Amniotic epithelial cell (primary cell): ENCODE measurements at regions not wholly inside any gene's neighbourhood (a gene's known extent, or its start where the extent isn't known, plus 50 kb on each side); places are given as distances from the start of the nearest gene placed in this dataset.

Experiments
- DNase-seq: peaks from one replicate; pipeline ENCODE4 v3.0.0-alpha.2; 2010; ENCODE audit warnings: low read depth

DNA sequence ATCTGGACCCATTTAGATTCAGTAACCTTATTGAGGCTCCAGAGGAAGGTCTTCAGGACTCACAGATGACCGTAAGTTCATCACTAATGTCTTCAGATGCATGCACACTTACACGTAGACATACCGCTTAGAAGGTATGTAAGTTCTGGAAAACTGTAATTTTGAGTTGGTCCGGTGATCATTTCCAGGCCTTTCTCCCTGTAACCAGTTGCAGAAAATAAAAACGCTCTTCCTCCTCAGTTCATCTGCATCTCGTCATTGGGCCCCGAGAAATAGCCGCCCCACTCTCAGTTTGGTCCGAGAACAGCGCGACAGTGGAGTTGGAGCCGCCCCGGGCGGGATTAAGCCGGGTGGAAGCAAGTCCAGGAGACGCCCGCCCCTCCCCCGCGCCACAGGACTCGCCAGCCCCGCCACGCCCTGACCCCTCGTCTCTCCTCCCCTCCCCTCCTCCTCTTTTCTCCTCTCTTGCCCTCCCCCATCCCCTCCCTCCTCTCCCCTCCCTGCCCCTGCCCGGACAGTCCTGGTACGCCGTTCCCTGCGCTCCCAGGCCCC is 83.7 kb downstream of the TNFAIP2 start:
- DNase-seq = peak; percentile 94

GRCh38 chr14:103207388-103208072 is 84.3 kb downstream of the TNFAIP2 start:
- DNase-seq = peak; percentile 53

GRCh38 chr14:103209054-103209453 is 85.8 kb downstream of the TNFAIP2 start:
- peak; percentile 45 for DNase-seq

- no peak for DNase-seq
Measured at GRCh38 chr14:103209506-103209905, 86.2 kb downstream of the TNFAIP2 start.

DNA sequence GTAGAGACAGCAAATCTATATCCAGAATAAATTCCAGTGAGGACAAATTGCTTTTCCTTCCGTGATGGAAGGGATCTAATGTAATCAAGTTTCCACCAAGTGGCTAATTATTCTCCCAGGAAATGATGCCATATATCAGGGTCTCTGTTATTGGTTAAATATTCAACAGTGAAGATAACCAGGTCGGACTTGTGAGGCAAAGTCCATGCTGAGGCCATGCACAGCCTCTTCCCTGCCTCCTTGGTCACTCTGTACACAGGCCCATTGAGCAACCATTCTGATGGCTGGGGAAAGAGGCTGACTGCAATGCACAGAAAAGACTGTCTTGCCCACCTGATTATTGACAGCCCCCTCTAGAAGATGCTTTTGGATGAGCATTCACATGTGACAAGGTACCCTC is 90.1 kb downstream of the TNFAIP2 start:
- no peak for DNase-seq

DNA sequence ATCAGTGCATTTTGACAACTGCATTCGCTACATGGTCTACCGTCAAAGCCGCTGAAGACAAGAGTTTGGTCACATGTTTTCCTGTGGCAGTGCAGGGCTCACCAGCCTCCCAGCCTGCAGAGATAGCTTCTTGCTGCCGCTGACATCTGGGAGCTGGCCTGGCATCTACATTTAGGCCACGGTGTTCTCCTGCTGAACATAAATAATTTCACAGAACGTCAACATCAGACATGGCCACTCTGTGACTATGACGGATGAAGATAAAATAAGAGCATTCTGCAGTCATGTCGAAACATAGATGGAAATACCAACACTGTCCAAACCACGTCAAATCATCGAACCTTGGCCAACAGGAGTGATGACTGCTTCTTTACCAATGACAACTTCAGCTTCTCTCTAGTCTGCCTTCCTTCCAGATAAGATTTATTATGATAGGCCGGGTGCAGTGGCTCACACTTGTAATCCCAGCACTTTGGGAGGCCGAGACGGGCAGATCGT is 91.2 kb downstream of the TNFAIP2 start:
- no peak for DNase-seq

DNA sequence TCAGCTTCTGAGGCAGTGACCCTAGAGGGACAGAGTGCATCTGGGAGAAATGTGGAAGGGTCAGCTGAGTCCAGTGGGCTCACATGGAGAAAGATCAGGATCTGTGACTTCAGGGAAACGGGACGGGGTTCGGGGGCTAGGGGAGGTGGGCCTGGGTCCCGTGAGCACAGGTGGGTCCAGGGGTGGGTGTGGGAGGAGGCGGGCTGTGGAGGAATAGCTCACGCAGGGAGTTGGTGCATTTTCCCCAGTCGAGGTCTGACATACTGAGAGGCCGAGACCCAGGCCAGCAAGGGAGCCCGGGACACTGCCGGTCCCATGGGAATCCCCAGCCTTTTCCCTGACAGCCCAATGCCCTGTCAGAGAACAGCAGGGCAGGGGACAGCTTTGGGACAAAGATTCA is 93.1 kb downstream of the TNFAIP2 start:
- DNase-seq = no peak

DNA sequence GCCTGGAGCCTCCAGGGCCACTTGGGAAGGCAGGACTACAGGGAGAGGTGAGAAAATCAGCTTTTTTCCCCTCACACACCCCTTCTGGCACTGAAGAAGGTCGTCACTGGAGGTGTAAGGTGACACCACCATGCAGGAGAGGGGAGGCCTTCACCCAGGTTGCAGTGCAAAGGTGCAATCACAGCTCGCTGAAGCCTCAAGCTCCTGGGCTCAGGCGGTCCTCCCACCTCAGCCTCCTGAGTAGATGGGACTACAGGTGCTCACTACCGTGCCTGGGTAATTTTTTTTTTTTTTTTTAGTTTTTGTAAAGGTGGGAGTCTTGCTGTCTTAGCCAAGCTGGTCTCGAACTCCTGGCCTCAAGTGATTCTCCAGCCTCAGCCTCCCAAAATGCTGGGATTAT is 93.6 kb downstream of the TNFAIP2 start:
- DNase-seq = no peak

DNA sequence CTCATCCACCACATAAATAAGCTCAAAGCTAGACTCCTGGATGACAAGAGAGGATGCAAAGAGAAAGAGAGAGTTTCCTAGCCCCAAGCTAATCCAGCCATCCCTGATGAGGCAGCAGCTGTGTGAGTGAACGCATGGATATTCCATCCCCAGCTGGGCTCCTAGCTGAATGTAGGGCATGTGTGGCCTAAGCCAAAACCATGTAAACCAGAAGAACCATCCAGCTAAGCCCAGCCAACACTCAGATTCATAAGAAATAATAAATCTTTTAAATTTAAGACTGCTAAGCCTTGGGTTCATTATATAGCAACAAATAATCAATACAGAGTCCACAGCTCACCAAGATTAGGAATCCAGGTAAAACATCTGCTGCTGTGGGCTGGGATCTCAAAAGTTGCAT is 94.3 kb downstream of the TNFAIP2 start:
- no peak for DNase-seq

- no peak for DNase-seq
Measured at GRCh38 chr14:103220134-103220981, 97.1 kb downstream of the TNFAIP2 start.

DNA sequence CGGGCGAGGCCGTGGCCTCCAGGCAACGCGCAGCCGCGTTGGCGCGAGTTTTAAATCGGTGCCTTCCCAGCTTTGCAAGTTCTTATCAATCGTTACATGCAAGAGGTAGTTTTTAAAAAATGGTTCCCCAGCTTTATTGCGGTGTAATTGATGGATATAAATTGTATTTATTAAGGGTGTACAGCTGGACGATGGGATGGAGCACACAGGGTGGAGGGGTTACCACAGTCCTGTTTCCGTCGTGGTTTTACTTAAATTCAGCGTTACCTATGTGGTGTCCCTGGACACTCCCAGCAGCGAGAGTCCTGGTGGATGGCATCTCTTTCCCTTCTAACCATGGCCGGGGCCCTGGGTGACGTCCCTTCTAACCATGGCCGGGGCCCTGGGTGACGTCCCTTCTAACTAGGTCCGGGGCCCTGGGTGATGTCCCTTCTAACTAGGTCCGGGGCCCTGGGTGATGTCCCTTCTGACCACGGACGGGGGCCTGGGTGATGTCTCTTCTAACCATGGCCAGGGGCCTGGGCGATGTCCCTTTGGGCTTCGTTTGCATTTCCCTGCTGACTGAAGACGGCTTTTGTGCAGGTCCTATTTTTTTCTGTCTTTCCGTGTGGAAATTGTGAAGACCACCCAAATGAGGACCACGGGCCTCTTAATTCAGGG is 97.9 kb downstream of the TNFAIP2 start:
- no peak for DNase-seq

DNA sequence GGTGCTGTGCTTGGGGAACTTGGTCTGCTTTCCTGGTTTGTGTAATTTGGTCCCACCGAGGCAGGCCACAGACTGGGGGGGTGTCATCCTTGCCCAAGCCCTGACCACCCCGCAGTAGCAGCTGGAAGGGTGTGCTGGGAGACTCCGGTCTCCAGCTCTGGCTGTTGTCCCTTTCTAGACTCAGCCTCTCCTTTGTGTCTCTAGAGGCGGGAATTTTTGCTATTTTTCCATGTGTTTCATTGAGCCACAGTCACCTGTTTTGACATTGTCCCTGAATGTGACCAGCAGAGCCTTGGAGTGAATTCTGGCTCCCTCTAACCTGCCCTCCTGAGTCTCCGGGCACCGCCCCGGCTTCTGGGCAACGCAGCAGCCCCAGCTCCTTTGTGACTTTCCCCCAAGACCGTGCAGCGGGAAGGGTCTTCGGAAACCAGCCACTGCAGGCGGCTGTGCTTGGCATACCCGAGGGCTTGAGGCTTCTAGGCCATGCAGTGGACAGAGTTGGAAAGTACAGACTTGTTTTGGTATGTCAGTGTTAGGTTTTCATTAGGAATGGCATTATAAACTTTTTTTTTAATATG is 98.6 kb downstream of the TNFAIP2 start:
- no peak for DNase-seq

DNA sequence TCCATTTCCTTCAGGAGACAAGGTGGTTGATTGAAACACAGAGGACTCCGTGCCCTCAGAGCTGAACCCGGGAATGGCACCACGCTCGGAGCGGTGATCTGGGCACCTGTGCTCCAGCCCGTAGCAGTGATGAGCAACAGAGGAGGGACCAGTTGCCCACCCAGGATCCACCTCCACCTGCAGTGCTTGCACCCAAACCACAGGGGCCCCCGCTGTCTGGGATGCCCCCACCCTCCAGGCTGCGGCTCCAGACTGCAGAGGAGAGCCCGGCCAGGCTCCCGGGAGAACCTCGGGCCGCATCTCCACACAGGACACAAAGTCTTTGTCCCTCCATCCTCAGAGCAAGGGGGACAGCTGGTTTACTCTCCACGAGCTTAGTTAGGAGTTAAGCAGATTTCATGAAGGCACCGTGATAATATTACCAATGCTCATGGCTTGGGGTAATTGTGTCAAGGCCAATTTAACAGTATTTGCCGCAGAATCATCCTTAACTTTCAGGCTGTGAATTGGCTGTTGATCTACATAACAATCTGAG is 100.6 kb downstream of the TNFAIP2 start:
- no peak for DNase-seq

DNA sequence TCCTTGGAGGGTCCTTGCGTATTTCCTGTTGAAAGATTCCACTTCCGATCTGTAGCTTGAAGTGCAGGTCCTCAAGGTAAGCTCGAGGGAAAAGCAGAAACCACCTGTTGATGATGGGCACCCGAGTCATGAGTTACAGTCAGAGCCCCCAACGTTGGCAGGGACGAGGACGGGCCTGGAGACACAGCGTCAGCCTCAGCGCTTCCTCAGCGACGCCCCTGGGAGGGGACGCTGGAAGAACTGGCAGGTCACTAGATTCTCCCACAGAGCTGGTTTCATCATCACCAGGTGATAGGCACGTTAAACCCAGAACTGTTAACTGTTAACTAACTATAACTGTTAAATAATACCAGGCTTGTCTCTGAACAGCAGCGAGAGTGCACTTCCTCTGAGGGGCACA is 101.8 kb downstream of the TNFAIP2 start:
- no peak for DNase-seq

DNA sequence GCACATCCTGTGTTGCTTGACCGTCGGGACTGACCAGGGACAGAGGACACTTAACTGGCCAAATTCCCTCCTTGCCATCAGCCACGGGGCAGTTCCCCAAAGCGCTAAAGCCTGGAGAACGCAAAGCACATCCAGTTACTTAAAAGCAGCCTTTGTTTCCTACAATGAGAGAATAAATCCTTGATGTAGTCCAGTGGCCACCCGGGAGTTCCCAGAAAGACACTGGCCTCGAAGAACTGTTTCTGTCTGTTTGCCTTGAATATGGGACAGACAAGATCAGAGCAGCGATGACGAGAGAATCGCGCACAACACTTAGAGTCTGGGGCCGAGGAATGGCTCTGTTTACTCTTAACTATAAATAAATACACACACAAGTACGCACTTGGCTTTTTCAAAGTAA is 102.2 kb downstream of the TNFAIP2 start:
- DNase-seq = no peak

DNA sequence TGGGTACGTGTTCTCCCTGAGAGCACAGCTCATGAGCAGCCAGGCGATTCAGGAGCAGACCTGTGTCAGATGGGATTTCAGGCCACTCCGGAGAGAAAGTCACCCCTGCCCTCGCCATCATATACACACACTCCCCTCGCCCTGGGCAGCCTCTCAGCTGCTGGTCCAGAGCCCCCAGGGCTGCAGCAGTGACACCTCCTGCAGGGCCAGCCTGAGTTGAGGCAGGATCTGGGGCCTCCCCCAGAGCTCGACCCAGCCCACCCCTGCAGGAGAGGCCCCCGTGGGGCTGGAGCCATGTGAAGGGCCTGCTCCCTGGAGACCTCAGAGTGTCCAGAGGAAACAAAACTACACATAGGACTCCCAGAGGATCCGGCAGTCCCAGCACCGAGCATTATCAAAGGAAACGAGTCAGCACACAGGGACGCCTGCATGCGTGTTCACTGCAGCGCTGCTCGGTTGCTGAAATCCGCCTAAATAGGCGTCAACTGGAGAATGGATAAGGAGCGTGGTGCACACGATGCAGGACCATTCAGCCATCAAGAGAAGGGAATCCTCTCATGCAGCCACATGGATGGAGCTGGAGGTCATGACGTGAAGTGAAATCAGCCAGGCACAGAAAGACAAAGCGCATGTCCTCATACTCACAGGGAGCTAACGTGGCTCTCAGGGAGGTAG is 104.0 kb downstream of the TNFAIP2 start:
- no peak for DNase-seq

DNA sequence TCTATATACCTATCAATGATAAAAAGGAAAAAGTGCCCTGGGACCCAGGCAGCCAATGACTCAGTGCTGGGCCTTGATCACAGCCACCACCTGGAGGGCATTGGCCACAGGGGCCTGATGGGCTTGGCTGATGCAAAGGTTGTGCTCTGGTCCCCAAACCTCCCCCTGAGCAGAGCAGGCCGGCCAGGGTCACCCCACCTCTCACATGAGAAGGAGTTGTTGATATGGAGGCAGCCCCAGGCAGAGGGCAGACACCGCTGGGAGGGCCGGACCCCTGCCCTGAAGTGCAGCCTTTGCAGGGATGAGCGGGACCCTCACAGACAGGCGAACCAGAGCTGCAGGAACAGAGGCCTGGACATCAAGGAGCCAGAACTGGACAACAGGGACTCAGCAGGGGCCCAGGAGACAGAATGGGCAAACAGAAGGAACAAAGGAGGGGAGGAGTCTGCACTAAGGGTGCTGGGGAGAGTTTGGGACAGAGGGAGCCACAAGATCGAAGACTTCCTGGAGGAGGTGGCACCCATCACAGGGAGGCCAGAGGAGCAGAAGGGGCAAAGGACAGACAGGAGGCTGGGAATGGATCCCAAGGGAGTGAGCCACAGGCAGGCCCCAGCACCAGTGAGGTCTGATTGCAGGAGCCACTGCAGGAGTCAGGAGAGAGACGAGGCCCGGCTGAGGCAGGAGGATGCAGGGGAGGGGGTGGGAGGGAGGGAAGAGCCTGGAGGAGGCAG is 105.0 kb downstream of the TNFAIP2 start:
- no peak for DNase-seq

- DNase-seq = no peak
Measured at GRCh38 chr14:103228866-103229265, 105.2 kb upstream of the EIF5 start.

- no peak for DNase-seq
Measured at GRCh38 chr14:103230021-103230420, 104.0 kb upstream of the EIF5 start.

GRCh38 chr14:103230658-103231334 is 103.2 kb upstream of the EIF5 start:
- DNase-seq = no peak
